ENCODE measurements at regions not wholly inside any gene's neighbourhood (a gene's known extent, or its start where the extent isn't known, plus 50 kb on each side); places are given as distances from the start of the nearest gene placed in this dataset.

DNA sequence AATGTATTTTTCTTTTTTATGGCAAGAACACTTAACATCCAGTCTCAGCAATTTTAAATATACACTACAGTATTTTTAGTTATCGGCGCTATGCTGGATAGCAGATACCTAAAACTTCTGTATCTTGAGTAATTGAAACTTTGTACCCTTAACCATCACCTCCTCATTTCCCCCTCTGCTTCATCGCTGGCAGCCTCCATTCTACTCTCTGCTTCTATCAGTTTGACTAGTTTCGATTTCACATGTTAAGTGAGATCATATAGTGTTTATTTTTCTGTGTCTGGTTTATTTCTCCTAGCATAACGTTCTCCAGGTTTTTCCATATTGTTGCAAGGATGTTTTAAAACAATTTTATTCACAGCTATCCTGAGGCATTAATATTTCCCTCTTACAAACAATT, 340.8 kb upstream of the SLC10A2 start:
- H3K9me3 ChIP-seq (ENCODE audit: control insufficient read depth, insufficient read depth, low read length), result peaks cover 8% of the 10 kb centered on the region
- no peaks in the 10 kb centered on the region for H3K27me3 ChIP-seq (ENCODE audit: control insufficient read depth, insufficient read depth, low read length)
- POLR2A ChIA-PET (ENCODE audit: unreplicated experiment), result no interaction called here
- no peaks in the 10 kb centered on the region for H3K36me3 ChIP-seq (ENCODE audit: control insufficient read depth, insufficient read depth, low read length)
- H3K18ac ChIP-seq (ENCODE audit: low read depth, low read length), result no peak overlapping the region
- CTCF ChIA-PET, result no interaction called here
- H2BK5ac ChIP-seq (ENCODE audit: low read depth, low read length, poor library complexity, severe bottlenecking), result no peak overlapping the region
- dilution Hi-C loops (cut with HindIII; ENCODE audit: low sequenced_read_pairs, unreplicated experiment) (no loop called here), in situ Hi-C loops (cut with MboI; ENCODE audit: low sequenced_read_pairs) (no loop called here), intact Hi-C loops (cut with micrococcal nuclease) (no loop called here)
- no peaks in the 10 kb centered on the region for H3K9me1 ChIP-seq (ENCODE audit: insufficient read depth, low read length)
- H4K20me1 ChIP-seq (ENCODE audit: insufficient read depth, low read length), result no peaks in the 10 kb centered on the region
- no peak overlapping the region for H2AK5ac ChIP-seq (ENCODE audit: low read depth, low read length)
- no peak overlapping the region for H2BK15ac ChIP-seq (ENCODE audit: low read depth, low read length)
- no CpG with 5 or more reads among the region's 5 CpGs for WGBS, 2 experiments (ENCODE audit: extremely low coverage in 2 of 2, insufficient read length in 1 of 2)
- H2BK120ac ChIP-seq (ENCODE audit: low read depth, low read length), result no peak overlapping the region
- H3K14ac ChIP-seq (replicated peaks; ENCODE audit: low read depth, low read length), result no peak overlapping the region
- no peak overlapping the region for H3K4me3 ChIP-seq (ENCODE audit: insufficient read depth, low read depth, low read length)
- ATAC-seq (ENCODE audit: low read depth) (no peak), DNase-seq (no peak)
- H4K8ac ChIP-seq (ENCODE audit: low read depth in 2 of 2, low read length in 2 of 2), result no peak overlapping the region
- H3K4me1 ChIP-seq (ENCODE audit: control insufficient read depth, insufficient read depth, low read length), result no peaks in the 10 kb centered on the region
- H2AK9ac ChIP-seq (replicated peaks; ENCODE audit: low read depth, low read length, poor library complexity), result no peak overlapping the region
- H2AFZ ChIP-seq (replicated peaks; ENCODE audit: low read length, poor library complexity), result no peak overlapping the region
- H3K56ac ChIP-seq (ENCODE audit: extremely low read depth, insufficient read depth, low read length), result no peak overlapping the region
- H3K27ac ChIP-seq (ENCODE audit: insufficient read depth, low read length), result no peak overlapping the region
- TF ChIP-seq RAD21 (IDR thresholded peaks at IDR 0.05; ENCODE audit: low read length) (no peak), MAZ (IDR thresholded peaks at IDR 0.05; ENCODE audit: borderline replicate concordance, low read depth, low read length) (no peak), NFE2L2 (IDR thresholded peaks at IDR 0.05; ENCODE audit: low read depth, low read length) (no peak), SMC3 (IDR thresholded peaks at IDR 0.05; ENCODE audit: low read depth, low read length) (no peak), MXI1 (IDR thresholded peaks at IDR 0.05; ENCODE audit: borderline replicate concordance, low read depth, low read length) (no peak), POLR2A (IDR thresholded peaks at IDR 0.05; ENCODE audit: low read depth, low read length) (no peak), MAFK (IDR thresholded peaks at IDR 0.05; ENCODE audit: low read depth, low read length) (no peak), BHLHE40 (IDR thresholded peaks at IDR 0.05; ENCODE audit: low read depth, low read length) (no peak), CEBPB (IDR thresholded peaks at IDR 0.05; ENCODE audit: low read depth, low read length) (no peak), FOS (IDR thresholded peaks at IDR 0.05; ENCODE audit: low read depth, low read length) (no peak), RFX5 (IDR thresholded peaks at IDR 0.05; ENCODE audit: low read depth, low read length) (no peak), RCOR1 (IDR thresholded peaks at IDR 0.05; ENCODE audit: insufficient replicate concordance, low read length) (no peak), CHD1 (IDR thresholded peaks at IDR 0.05; ENCODE audit: low read depth, low read length) (no peak)
- TF ChIP-seq, protein P1, sequence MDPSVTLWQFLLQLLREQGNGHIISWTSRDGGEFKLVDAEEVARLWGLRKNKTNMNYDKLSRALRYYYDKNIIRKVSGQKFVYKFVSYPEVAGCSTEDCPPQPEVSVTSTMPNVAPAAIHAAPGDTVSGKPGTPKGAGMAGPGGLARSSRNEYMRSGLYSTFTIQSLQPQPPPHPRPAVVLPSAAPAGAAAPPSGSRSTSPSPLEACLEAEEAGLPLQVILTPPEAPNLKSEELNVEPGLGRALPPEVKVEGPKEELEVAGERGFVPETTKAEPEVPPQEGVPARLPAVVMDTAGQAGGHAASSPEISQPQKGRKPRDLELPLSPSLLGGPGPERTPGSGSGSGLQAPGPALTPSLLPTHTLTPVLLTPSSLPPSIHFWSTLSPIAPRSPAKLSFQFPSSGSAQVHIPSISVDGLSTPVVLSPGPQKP (IDR thresholded peaks at IDR 0.05; ENCODE audit: borderline replicate concordance, low read depth, low read length), result no peak
- TF ChIP-seq, protein P2, sequence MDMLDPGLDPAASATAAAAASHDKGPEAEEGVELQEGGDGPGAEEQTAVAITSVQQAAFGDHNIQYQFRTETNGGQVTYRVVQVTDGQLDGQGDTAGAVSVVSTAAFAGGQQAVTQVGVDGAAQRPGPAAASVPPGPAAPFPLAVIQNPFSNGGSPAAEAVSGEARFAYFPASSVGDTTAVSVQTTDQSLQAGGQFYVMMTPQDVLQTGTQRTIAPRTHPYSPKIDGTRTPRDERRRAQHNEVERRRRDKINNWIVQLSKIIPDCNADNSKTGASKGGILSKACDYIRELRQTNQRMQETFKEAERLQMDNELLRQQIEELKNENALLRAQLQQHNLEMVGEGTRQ (IDR thresholded peaks at IDR 0.05; ENCODE audit: low read depth, low read length), result no peak
- TF ChIP-seq, protein P3, sequence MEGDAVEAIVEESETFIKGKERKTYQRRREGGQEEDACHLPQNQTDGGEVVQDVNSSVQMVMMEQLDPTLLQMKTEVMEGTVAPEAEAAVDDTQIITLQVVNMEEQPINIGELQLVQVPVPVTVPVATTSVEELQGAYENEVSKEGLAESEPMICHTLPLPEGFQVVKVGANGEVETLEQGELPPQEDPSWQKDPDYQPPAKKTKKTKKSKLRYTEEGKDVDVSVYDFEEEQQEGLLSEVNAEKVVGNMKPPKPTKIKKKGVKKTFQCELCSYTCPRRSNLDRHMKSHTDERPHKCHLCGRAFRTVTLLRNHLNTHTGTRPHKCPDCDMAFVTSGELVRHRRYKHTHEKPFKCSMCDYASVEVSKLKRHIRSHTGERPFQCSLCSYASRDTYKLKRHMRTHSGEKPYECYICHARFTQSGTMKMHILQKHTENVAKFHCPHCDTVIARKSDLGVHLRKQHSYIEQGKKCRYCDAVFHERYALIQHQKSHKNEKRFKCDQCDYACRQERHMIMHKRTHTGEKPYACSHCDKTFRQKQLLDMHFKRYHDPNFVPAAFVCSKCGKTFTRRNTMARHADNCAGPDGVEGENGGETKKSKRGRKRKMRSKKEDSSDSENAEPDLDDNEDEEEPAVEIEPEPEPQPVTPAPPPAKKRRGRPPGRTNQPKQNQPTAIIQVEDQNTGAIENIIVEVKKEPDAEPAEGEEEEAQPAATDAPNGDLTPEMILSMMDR (conservative IDR thresholded peaks at IDR 0.05; ENCODE audit: low read depth, low read length), result no peak
- H3K9ac ChIP-seq (ENCODE audit: low read depth, low read length), result no peak overlapping the region
- no peak overlapping the region for H2BK20ac ChIP-seq (ENCODE audit: low read depth, low read length)
- no peak overlapping the region for H3K4me2 ChIP-seq (ENCODE audit: low read depth, low read length)
- no peak overlapping the region for H4K91ac ChIP-seq (ENCODE audit: insufficient read depth, low read depth, low read length)
- H4K5ac ChIP-seq (ENCODE audit: low read depth, low read length), result no peak overlapping the region
- H3K4ac ChIP-seq (ENCODE audit: low read depth, low read length), result no peak overlapping the region
- no TSS peak for BruUV-seq (replicated peaks)
- H3K79me1 ChIP-seq (ENCODE audit: low read depth in 1 of 2, low read length in 2 of 2), result no peaks in the 10 kb centered on the region
- H3K23ac ChIP-seq (ENCODE audit: low read depth, low read length), result no peak overlapping the region

Measured in IMR-90 (cell line).